Right atrium auricular region (tissue), 2 donors: ENCODE measurements at regions not wholly inside any gene's neighbourhood (a gene's known extent, or its start where the extent isn't known, plus 50 kb on each side); places are given as distances from the start of the nearest gene placed in this dataset.

Experiments
- DNase-seq: peaks from one replicate; pipeline ENCODE4 v3.0.0-alpha.2; 2019; ENCODE audit warnings: low spot score
- H3K27ac ChIP-seq, 2 donors: fragments of 200-600 bp; sonication (generic); 1 replicate in 1 of 2; 2 replicates in 1 of 2; pipeline ENCODE4 v1.5.1; 2016 to 2019
- H3K27me3 ChIP-seq, 2 donors: fragments of 200-600 bp; sonication (generic); one replicate each; pipeline versions ENCODE4 v1.5.1 to v1.6.0; 2017 to 2019
- H3K36me3 ChIP-seq: fragments of 200-600 bp; sonication (generic); one replicate; pipeline ENCODE4 v1.5.1; 2016
- H3K4me1 ChIP-seq, 2 donors: fragments of 200-600 bp; sonication (generic); one replicate each; pipeline versions ENCODE4 v1.5.1 to v1.6.0; 2017 to 2019
- H3K4me3 ChIP-seq, 2 donors: fragments of 200-600 bp; sonication (generic); 1 replicate in 1 of 2; 2 replicates in 1 of 2; pipeline ENCODE4 v1.5.1; 2017 to 2019; ENCODE audit warnings: mild to moderate bottlenecking in 1 of 2, moderate library complexity in 1 of 2
- H3K9me3 ChIP-seq, 2 donors: fragments of 200-600 bp; sonication (generic); one replicate each; pipeline ENCODE4 v1.5.1; 2019
- CTCF ChIP-seq, 2 donors: fragments of 200-600 bp; sonication (generic); IDR thresholded peaks; one replicate each; pipeline ENCODE4 v1.5.1; 2019; ENCODE audit warnings: antibody characterized with exemption in 2 of 2

- no peak overlapping the region for H3K4me3 ChIP-seq
- TF ChIP-seq CTCF (IDR thresholded peaks at IDR 0.05): peak in 1 of 2 donors; percentile 22
- no peaks in the 10 kb centered on the region for H3K27me3 ChIP-seq
- H3K4me1 ChIP-seq: no peaks in the 10 kb centered on the region
- no peaks in the 10 kb centered on the region for H3K9me3 ChIP-seq
- no peak overlapping the region for H3K27ac ChIP-seq
- no peak for DNase-seq
- H3K36me3 ChIP-seq: no peaks in the 10 kb centered on the region
These were observed 201.0 kb upstream of the ADRA1D start for GRCh38 chr20:4449957-4450715.

GRCh38 chr20:4445784-4446183, 196.7 kb upstream of the ADRA1D start:
- no peaks in the 10 kb centered on the region for H3K4me1 ChIP-seq

GRCh38 chr20:4445331-4445730, 196.2 kb upstream of the ADRA1D start:
- no peak for DNase-seq
- Histone ChIP-seq H3K27me3 (no peaks in the 10 kb centered on the region), H3K9me3 (peaks cover 0 to 3% of the 10 kb centered on the region in 2 donors), H3K27ac (no peak overlapping the region), H3K4me3 (no peak overlapping the region), H3K4me1 (no peaks in the 10 kb centered on the region), H3K36me3 (no peaks in the 10 kb centered on the region)
- no peak for TF ChIP-seq CTCF (IDR thresholded peaks at IDR 0.05)

More at GRCh38 chr20:4445784-4446183, 196.7 kb upstream of the ADRA1D start:
- H3K27me3 ChIP-seq: no peaks in the 10 kb centered on the region
- no peak for TF ChIP-seq CTCF (IDR thresholded peaks at IDR 0.05)
- H3K4me3 ChIP-seq: no peak overlapping the region
- H3K27ac ChIP-seq: no peak overlapping the region
- peaks cover 0 to 3% of the 10 kb centered on the region in 2 donors for H3K9me3 ChIP-seq
- no peak for DNase-seq
- H3K36me3 ChIP-seq: no peaks in the 10 kb centered on the region

- Histone ChIP-seq H3K9me3 (peaks cover 0 to 3% of the 10 kb centered on the region in 2 donors), H3K27ac (no peak overlapping the region), H3K27me3 (no peaks in the 10 kb centered on the region), H3K4me3 (no peak overlapping the region), H3K36me3 (no peaks in the 10 kb centered on the region), H3K4me1 (no peaks in the 10 kb centered on the region)
- DNase-seq: no peak
- no peak for TF ChIP-seq CTCF (IDR thresholded peaks at IDR 0.05)
These were observed 195.3 kb upstream of the ADRA1D start for GRCh38 chr20:4444404-4444803.

GRCh38 chr20:4443016-4443415, 193.9 kb upstream of the ADRA1D start:
- no peak for TF ChIP-seq CTCF (IDR thresholded peaks at IDR 0.05)
- Histone ChIP-seq H3K27me3 (no peaks in the 10 kb centered on the region), H3K4me3 (no peak overlapping the region), H3K4me1 (no peaks in the 10 kb centered on the region), H3K9me3 (peaks cover 0 to 3% of the 10 kb centered on the region in 2 donors), H3K36me3 (no peaks in the 10 kb centered on the region), H3K27ac (no peak overlapping the region)
- DNase-seq: no peak

- no peak overlapping the region for H3K27ac ChIP-seq
- H3K36me3 ChIP-seq: no peaks in the 10 kb centered on the region
- H3K4me1 ChIP-seq: no peaks in the 10 kb centered on the region
- H3K9me3 ChIP-seq: peaks cover 0 to 3% of the 10 kb centered on the region in 2 donors
- TF ChIP-seq CTCF (IDR thresholded peaks at IDR 0.05): no peak
- H3K4me3 ChIP-seq: no peak overlapping the region
- no peaks in the 10 kb centered on the region for H3K27me3 ChIP-seq
- no peak for DNase-seq
These were observed 192.8 kb upstream of the ADRA1D start for GRCh38 chr20:4441871-4442270.
